ENCODE measurements at regions not wholly inside any gene's neighbourhood (a gene's known extent, or its start where the extent isn't known, plus 50 kb on each side); places are given as distances from the start of the nearest gene placed in this dataset.

DNA sequence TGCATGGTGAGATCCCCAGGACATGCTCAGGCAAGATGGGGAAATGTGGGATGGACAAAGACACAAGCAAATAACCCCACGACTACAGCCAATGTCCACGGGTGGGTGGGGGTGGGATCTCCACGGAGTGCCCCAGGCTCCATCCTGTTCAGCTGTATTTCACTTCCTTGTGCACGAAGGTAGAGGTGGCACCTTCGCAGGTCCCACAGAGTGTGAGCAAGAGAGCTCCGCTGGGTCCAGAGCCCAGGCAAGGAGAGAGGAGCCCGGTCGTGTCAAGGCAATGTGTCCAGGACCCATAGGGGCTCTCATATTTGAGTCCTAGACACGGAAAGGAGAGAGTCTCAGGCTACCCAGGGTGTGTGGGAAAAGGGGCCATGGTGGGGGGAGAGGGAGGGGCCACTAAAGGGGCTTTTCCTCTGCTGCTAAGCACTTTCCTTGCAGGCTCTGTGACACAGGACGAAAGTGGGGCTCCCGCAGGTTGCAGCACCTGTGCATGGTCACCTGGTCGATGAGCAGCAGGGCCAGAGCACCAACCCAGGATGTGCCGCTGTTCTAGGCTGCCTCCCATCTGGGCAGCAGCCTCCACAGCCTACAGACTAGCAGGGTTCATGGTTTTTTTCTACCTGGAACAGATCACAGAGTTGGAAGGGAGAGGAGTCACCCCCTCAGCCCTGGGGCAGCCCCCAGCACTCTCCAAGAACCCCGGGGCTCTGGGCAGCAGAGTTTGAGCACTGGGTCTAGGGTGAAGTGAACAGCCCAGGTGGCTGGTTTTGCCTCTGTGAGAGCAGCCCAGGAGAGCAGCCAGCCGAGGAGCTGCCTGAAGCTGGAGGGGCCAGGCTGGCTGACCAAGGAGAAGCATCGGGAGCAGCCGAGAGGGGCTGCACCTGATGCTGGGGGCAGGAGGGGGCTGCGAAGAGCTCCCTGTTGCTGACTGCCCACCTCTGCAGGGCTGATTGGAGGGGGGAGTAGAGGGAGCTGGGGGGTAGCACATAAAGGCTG lies 100.7 kb upstream of the MVB12B start:
- DNase-seq = no peak

DNA sequence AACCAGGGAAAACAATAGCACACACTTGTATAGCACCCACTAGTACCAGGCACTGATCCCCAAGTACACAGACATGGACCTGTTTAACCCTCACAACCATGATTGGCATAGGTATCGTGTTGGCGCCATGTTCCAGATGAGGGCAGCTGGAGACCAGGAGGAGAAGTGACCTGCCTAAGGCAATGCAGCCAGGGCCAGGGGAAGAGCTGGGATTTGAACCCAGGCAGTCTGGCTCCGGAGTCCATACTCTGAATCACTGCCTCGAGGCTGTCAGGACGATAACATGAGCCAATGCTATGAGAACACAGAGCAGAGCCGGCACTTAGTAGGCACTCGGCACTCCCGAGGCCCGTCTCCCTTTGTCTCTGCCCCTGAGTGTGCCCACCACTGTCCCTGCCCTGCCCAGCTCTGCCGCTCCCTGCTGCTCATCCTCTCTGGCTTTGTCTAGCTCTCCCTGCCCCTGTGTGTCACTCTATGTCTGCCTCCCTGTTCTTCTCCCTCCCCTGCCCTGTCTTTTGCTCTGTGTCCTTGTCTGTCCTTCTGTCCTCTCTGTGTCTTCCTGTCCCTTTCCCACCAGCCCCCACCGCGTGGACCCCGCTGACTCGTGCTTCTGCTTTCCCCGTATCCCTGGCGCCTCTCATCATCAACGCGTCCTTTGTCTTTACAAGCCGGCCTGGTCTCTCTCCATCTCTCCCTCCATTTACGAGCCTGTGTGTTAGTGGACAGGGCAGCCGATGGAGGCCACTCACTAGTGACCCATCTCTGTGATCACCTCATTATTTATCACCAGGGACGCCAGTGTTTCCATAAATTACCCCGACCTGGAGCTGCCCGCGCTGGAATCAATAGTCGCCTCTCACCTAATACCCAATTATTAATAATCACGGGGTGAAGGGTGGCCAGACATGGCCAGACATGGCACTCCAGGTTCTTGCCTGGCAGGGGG lies 99.4 kb upstream of the MVB12B start:
- DNase-seq = no peak

DNA sequence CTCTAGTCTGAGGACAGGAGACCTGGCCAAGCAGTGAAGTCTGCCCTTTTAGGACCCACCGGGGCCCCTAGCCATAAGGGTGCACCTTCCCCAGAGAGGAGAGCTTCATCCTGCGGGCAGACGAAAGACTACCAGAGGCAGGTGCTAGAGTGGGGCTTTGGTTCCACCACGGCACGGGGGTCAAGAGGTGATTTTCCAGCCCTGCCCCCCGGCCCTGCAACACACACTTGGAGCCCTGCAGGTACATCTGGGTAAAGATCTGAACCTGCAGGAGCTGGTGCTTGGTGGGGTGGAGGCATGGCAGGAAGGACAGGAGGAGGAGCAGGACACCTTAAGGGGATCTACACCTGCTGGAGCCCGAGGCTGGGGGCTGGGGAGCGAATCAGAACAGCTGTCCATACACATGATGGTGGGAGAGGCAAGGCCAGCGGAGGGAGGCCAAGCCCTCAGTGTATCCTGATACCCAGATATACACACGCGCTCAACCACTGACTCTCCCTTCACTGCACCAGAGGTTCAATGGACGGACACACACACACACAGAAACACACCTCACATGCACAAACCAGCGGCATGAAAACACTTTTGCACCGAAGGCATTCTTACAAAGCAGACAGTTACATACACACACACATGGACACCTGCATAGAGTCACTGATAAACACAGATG lies 98.4 kb upstream of the MVB12B start:
- no peak for DNase-seq

DNA sequence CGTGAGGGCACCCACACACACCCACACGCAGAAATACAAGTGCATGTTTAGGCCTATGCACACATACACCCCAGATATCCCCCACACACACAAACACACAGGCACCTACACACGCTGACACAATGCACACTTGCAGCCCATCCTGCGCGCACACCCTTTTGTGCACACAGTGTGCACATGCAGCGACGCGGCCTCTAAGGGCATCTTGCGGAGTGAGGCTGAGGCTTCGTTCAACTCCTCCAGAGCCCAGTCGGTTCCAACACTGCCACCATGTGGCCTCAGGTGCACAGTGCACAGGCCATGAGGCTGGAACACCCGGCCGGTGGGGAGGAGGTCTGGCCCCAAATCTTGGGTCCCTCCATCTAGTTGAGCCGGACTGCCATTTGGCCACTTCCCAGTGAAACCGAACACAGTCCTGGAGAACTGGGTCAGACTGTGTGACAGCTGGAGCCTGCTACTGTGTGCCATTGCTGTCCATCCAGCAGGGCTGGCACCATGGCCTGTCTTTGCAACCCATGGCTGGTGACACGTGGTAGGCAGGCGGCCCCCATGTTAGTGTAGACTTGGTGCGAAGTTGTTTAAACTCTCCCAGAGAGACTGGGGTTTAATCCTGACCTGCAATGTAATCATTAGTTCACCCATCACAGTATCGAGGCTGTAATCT lies 97.7 kb upstream of the MVB12B start:
- peak; percentile 65 for DNase-seq

DNA sequence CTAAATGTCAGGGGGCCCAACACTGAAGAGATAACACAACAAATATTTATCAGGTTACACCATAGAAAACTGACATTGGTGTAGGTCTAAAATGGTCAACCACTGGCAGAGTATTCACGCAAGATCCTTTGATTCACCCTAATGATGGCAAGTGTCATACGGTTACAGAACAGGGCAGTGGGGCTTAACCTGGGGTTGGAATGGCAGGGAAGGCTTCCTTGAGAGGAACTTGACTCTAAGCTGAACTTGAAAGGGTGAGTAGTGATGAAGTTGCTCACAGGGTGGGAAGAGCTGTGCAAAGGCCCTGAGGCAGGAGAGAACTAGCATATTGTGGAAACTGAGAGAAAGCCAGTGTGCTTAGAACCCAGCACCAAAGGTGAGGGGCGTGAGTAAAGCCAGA lies 97.1 kb upstream of the MVB12B start:
- DNase-seq = no peak

DNA sequence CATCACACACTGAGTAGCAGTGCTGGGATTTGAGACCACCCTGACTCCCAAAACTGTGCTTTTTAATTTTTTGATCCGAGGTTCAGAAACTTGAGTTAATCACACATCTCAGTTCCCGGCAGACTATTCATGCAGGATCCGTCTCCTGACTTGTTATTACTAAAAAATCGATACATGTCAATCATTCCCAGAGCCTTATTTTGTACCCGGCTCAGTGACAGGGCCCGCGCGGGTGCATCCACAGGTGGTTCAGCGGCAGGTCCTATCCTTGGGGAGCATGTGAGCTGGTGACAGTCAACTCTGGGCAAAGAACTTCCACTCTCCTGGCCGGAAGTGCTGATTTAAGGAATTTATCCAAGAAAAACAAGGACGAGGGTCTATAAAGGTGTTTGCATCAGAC lies 95.9 kb upstream of the MVB12B start:
- DNase-seq = no peak

DNA sequence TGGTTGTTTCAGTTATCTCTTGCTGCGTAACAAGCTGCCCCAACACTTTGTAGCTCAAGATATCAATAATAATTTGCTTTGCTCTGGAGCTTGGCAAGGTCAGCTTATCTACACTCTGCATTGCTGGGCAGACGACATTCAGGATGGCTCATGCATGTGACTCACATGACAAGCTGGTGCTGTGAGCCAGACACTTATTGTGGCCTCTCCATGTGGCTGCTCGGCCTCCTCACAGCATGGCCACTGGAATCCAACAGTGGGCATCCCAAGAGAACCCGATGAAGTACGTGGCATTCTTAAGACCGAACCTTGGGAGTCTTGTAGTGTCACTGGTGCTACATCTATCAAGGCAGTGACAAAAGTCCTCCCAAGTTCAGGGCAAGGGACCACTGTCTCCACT lies 94.2 kb upstream of the MVB12B start:
- no peak for DNase-seq

DNA sequence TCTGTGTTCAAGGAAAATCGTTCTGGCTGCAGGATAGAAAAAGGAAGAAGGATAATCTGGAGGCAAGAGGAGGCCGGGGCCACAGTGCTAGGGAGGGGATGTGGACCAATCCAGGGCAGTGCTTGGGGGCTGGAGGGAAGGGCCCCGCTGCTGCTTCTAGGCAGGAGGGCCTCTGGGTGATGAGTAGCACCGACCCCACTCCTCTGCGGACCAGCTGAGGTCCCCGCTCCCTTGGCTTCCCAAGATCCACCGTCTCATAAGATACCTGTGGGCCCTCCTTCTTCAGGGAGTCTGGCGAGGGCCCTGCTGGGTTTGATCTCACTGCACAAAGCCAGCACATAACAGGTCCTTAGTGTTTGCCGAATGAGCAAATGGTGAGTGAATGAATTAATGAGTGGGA lies 93.5 kb upstream of the MVB12B start:
- no peak for DNase-seq

DNA sequence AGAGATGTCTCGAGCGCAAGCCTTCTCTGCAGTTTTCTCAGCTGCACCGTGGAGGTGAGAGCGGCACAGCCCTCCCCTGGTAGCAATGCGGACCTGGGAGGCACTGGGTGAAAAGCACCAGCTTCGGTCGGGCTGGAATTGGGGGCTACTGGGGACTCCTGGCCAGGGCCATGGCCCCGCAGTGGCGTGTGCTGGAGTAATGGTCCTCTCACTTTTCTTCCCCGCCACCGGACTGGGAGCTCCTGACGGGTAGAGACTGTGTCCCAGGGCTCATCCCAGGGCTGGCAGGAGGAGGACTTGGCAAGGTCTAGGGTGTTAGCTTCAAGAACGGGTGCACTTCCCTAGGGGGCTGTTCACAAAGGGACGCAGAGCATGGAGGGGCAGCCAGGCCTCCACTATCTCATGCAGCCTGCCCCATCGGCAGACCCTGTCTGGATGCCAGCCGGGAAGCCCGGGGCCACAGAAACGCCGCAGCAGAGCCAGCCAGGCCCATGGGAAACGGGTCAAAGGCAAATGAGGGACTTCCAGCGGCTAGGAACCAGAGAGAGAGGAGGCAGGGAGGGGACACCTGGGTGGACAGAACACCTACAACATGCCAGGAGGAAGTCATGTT lies 92.6 kb upstream of the MVB12B start:
- DNase-seq = no peak

DNA sequence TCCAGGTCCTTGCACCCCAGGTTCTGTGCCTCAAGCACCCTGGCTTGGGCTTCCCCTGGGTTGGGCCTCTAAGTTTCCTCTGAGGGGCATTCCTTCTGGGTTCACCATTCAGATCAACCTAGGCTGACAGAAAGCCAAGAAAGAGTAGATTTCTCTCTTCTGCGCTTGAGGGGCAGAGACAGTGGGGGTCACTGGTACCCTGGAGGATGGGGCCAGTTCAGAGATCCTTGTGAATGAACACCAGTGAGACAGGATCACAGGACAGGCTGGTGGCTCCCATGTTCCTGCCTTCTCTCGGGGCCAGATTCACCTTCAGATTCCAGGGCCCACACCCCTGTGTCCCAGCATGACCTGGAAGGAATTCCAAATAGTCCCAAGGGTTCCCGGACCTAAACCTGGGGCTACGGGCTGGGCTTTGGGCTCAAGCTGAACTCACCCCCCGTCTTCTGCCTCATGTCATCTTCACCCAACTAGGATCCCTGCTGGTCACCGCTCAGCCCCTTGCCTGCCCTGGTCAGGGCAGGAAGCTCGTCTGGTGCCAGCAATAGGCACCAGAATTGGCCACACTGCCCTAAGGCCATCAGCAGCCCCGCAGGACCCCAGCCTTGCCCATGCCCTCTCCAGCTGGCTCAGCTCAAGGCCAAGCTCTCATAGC lies 91.8 kb upstream of the MVB12B start:
- no peak for DNase-seq

DNA sequence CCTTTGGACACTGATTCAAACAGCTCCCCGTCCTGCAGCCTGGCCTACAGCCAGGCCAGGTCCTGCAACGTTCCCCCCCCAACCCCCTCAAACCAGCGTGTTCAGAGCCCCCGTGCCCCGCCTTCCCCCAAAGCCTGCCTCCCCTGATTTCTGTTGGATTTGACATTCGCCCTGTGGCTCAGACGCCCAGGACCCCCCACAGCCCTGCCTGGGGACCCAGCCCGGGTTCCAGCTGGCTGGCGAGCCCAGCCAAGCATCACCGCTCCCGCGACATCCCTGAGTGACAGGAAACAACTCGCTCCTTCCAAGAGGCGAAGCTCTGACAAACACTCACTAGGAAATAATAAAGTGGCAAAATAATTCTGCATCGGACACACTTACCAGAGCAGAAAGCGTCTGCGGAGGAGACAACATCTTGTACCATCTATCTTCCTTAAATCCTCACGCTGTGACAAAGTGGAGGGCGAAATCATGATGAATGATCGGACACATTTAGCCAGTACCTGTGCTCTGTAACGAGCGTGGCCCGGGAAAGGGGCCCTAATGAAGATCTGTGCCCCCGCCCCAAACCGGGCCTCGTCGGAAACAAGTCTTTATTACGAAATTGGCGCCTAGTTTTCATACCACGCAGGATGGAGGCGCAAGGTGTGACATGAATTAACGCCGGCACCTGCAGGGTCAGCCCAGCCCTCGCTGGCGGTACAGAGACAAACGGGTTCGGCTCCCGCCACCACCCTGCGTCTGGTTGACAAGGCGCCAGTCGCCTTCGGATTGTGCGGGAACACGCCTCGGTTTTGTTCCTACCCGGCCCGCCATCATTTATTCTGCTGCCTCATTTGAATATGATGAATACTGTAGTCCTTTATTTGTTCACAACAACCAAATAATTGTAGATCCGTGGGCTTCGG lies 91.0 kb upstream of the MVB12B start:
- no peak for DNase-seq

DNA sequence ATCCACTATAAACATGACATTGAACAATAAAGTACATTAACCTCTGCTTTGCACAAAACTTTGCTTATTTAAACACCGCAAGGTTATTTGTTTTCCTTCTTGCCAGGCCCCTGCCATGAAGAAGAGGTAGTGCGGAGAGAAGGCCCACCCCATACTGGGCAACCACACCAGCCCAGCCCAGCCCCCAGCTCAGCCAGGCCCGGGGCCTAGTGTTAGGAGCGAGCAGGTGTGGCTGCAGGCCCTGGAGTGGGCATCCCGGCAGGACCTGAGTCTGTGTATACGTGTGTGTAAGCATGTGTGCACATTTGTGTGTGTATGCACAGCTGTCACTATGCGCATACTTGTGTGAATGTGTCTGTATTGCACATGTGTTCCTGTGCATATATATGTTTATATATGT lies 90.4 kb upstream of the MVB12B start:
- DNase-seq = no peak

DNA sequence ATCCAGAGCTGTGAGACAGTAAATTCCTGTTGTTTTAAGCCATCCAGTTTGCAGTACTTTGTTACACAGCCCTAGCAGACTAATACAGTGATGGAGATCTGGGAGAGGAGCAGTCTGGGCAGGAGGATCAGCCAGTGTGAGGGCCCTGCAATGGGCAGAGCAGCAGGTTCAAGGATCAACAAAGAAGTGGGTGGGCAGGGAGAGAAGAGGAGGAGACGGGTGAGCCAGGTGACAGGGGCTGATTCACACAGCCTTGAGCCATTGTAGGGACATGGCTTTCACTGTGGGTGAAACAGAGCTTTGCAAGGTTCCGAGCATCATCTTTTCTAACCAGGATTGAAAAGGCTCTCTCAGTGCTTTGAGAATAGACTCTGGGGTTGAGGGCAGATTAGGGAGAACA lies 88.2 kb upstream of the MVB12B start:
- DNase-seq = no peak

DNA sequence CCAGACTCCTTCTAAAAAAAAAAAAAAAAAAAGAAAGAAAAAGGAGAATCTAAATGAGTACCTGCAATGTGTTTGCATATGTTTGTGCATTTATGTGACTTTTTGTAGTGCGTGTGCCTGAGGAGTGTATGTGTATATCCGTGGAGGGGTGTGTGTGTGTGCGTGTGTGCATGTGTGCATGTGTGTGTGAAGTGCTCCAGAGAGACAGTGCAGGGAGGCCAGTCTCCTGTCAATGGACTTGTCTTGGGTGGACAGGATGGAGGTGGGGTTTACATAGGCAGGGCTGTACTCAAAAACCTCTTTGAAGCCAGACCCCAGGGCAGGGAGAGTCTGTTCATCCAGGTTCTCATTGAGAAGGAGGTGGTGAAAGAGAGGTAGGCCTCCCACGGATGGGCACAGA lies 87.1 kb upstream of the MVB12B start:
- no peak for DNase-seq

DNA sequence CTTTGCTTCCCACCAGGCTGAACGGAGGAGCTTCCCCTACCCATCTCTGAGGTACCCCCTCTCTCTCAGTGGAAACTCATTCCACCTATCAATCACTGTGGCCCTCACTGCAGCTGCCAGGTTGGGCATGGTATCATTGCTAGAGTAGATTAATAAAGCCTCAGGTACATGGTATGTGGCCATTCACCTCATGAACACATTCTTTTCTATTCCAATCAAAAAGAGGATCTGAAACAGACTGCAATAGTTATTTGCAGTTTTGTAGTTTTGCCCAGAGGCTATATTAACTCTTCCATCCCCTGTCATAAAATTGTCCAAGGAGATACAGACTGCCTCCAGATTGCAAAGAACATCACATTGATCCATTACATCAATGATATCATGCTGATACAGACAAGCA lies 85.8 kb upstream of the MVB12B start:
- no peak for DNase-seq

DNA sequence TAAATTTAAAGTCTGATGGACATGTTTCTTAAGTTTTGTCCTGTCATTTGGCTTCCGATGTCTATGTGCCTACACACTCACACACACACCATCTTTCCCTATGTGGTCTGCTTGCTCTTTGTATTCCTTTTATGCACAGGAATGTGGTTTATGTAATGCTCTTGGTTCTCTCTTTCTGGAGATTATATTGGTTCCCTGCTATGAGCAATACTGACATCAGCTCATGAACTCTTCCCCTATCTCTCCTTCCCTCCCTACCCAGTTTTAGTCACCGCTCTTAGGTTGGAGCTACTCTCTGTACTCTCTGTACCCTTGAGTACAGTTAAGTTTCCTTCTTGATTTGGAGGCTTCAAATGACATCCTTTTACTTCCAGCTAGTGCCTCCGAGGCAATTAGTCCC lies 77.9 kb upstream of the MVB12B start:
- no peak for DNase-seq

DNA sequence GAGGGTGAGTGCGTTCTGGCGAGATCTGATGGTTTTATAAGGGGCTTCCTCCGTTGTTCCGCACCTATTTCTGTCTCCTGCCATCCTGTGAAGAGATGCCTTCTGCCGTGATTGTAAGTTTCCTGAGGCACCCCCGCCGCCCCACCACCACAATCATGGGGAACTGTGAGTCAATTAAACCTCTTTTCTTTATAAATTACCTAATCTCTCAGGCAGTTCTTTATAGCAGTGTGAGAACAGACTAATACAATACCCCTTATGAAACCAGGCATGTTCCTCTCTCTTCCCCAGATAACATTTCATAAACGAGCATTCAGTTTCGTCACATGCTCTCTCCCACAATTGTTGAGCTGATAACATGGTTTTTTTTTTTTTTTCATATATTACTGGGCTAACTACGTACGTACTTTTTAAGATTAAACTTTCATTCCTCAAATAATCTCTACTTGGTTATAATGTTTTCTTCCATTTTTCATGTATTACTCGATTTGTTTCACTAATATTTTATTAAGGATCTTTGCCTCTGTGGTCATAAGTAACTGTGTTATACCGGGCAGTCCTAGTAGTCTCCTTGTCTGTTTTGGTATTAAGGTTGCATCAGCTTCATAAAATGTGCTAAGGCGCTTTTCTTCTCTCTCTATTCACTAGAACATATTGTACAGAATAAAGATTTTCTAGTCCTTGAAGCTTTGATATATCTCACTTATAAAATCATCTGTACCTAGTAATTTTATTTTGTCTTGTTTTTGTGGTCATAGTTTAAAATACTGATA lies 64.9 kb upstream of the MVB12B start:
- no peak for DNase-seq

DNA sequence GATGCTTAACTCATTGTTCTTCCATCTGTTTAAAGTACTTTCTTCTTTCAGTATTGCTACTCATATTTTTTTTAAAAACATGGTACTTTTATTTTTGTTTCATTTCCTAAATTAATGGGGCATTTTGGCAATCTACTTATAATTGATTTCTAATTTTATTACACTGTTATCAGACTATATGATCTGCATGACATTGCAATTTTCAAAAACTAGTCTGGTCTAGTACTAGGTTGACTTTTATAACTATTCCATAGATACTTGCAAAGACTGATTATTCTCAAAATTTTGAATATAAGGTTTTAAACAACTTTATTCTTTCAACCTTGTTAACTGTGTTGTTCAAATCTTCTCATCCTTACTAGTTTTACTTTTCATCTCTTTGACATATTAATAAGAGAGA lies 63.9 kb upstream of the MVB12B start:
- no peak for DNase-seq

DNA sequence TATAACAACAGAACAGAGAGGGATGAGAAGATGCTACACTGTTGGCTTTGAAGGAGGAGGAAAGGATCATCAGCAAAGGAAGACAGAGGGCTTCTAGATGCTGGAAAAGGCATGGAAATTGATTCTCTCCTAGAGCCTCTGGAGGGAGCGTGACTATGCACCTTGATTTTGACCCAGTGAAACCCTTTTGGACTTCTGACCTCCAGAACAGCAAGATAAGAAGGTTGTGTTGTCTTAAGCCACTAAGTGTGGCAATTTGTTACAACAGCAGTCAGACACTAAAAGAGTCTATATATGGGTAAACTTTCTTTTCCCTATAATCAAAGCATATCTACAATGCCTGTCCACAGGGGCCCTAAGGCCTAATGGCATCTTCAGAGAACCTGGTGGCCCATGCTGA lies 56.1 kb upstream of the MVB12B start:
- DNase-seq = no peak
